Astrocyte of the cerebellum (primary cell): ENCODE measurements at regions not wholly inside any gene's neighbourhood (a gene's known extent, or its start where the extent isn't known, plus 50 kb on each side); places are given as distances from the start of the nearest gene placed in this dataset.

Experiments
- DNase-seq: peaks from one replicate; pipeline ENCODE4 v3.0.0-alpha.2; 2011; ENCODE audit warnings: low read depth
- H3K4me3 ChIP-seq: 2 replicates; pipeline ENCODE4 v1.5.1; 2011; ENCODE audit warnings: mild to moderate bottlenecking, low read depth, low read length, moderate library complexity
- CTCF ChIP-seq: IDR thresholded peaks from 2 replicates; pipeline ENCODE4 v1.5.1; 2012; ENCODE audit warnings: low read length, low read depth, moderate library complexity, mild to moderate bottlenecking; ENCODE audit errors: missing control alignments
- in situ Hi-C: cut with HindIII; loops from 2 replicates; pipeline ENCODE4 v1.10.0; 2017; ENCODE audit warnings: low sequenced_read_pairs

GRCh38 chr19:16017138-16017490, 59.2 kb upstream of the TPM4 start:
- H3K4me3 ChIP-seq, result no peak overlapping the region
- no peak for DNase-seq
- in situ Hi-C loops, result no loop called here
- TF ChIP-seq CTCF, result no peak

- H3K4me3 ChIP-seq, result no peak overlapping the region
- TF ChIP-seq CTCF, result no peak
- in situ Hi-C loops, result no loop called here
- no peak for DNase-seq
These were observed 58.1 kb upstream of the TPM4 start for GRCh38 chr19:16018106-16018755.

GRCh38 chr19:16018801-16019551, 57.3 kb upstream of the TPM4 start:
- no peak for DNase-seq
- TF ChIP-seq CTCF, result no peak

GRCh38 chr19:16019691-16020448, 56.4 kb upstream of the TPM4 start:
- no peak for TF ChIP-seq CTCF
- in situ Hi-C loops, result no loop called here
- no peak overlapping the region for H3K4me3 ChIP-seq
- DNase-seq, result no peak

More at GRCh38 chr19:16018801-16019551, 57.3 kb upstream of the TPM4 start:
- H3K4me3 ChIP-seq, result no peak overlapping the region
- in situ Hi-C loops, result no loop called here

GRCh38 chr19:16021796-16022195, 54.5 kb upstream of the TPM4 start:
- no peak overlapping the region for H3K4me3 ChIP-seq
- DNase-seq, result no peak
- in situ Hi-C loops, result no loop called here
- TF ChIP-seq CTCF, result no peak

- TF ChIP-seq CTCF, result no peak
- in situ Hi-C loops, result no loop called here
- H3K4me3 ChIP-seq, result no peak overlapping the region
- DNase-seq, result no peak
These were observed 54.0 kb upstream of the TPM4 start for GRCh38 chr19:16022251-16022650.
